GM12878 (cell line): ENCODE measurements at regions not wholly inside any gene's neighbourhood (a gene's known extent, or its start where the extent isn't known, plus 50 kb on each side); places are given as distances from the start of the nearest gene placed in this dataset.

ENCODE experiments used
- ATAC-seq: fragments of 200-7000 bp; cut with Tn5 transposase; 3 replicates; pipeline ENCODE4 v1.9.1; 2020; ENCODE audit warnings: mild to moderate bottlenecking, moderate library complexity
- BruUV-seq: library from RNA; stranded (reverse); fragments of 400-500 nt; replicated peaks from 2 replicates; lab custom pipeline; 2021; lab: Mats Ljungman, UMichigan
- CTCF ChIA-PET: fragments of 300-600 bp; sonication (Branson Sonifier 250); formaldehyde crosslinking; extraction: SDS; loops from one replicate; lab custom pipeline; 2021; ENCODE audit warnings: inconsistent platforms; lab: Yijun Ruan, JAX
- POLR2A ChIA-PET: fragments of 350-600 bp; formaldehyde crosslinking; extraction: SDS; loops from one replicate; lab custom pipeline; 2021; ENCODE audit warnings: inconsistent platforms; lab: Charles Lee
- RAD21 ChIA-PET: fragments of 300-600 bp; sonication (Branson Sonifier 250); formaldehyde crosslinking; loops from one replicate; lab custom pipeline; 2023; ENCODE audit warnings: antibody characterized with exemption; ENCODE audit not compliant: unreplicated experiment; lab: Charles Lee
- SMC1A ChIA-PET: fragments of 300-600 bp; sonication (Branson Sonifier 250); formaldehyde crosslinking; loops from one replicate; lab custom pipeline; 2023; ENCODE audit not compliant: unreplicated experiment, uncharacterized antibody; lab: Charles Lee
- DNase-seq: peaks from one replicate; pipeline ENCODE4 v3.0.0-alpha.2; 2011; ENCODE audit warnings: low read depth, low spot score
- FAIRE-seq: peaks from 3 replicates; lab custom pipeline; 2011; peaks lifted over from hg19 to GRCh38; lab: Jason Lieb, UNC
- H2AFZ ChIP-seq: 2 replicates; pipeline ENCODE4 v1.6.0; 2011; ENCODE audit warnings: low read depth, low read length, control low read depth; ENCODE audit not compliant: control insufficient read depth
- H3K27ac ChIP-seq: 2 replicates; pipeline ENCODE4 v1.5.1; 2011; ENCODE audit warnings: control low read depth; ENCODE audit not compliant: control insufficient read depth, insufficient read depth
- H3K27me3 ChIP-seq, 2 experiments: replicated peaks in 1 of 2; 2 replicates each; pipeline versions ENCODE4 v1.6.0 to v1.6.1; 2011; ENCODE audit warnings: low read length in 1 of 2; ENCODE audit not compliant: control insufficient read depth in 2 of 2, insufficient read depth in 2 of 2
- H3K36me3 ChIP-seq, 2 experiments: 2 replicates each; pipeline ENCODE4 v1.5.1; 2011; ENCODE audit warnings: low read length in 1 of 2; ENCODE audit not compliant: control insufficient read depth in 2 of 2, insufficient read depth in 2 of 2
- H3K4me1 ChIP-seq: 2 replicates; pipeline ENCODE4 v1.6.1; 2011; ENCODE audit warnings: mild to moderate bottlenecking, low read length, moderate library complexity, mixed read lengths; ENCODE audit not compliant: control insufficient read depth, insufficient read depth
- H3K4me2 ChIP-seq: 2 replicates; pipeline ENCODE4 v1.6.0; 2011; ENCODE audit warnings: control low read depth; ENCODE audit not compliant: control insufficient read depth, insufficient read depth
- H3K4me3 ChIP-seq: fragments of 200-600 bp; sonication (generic); 2 replicates; pipeline ENCODE4 v1.5.1; 2016
- H3K79me2 ChIP-seq: 2 replicates; pipeline ENCODE4 v1.6.0; 2011; ENCODE audit warnings: low read length; ENCODE audit not compliant: control insufficient read depth, insufficient read depth
- H3K9ac ChIP-seq: 2 replicates; pipeline ENCODE4 v1.8.0; 2011; ENCODE audit warnings: low read length, control low read depth, mixed read lengths; ENCODE audit not compliant: control insufficient read depth, insufficient read depth
- H3K9me3 ChIP-seq: replicated peaks from 3 replicates; pipeline ENCODE4 v1.5.1; 2011; ENCODE audit warnings: mild to moderate bottlenecking, low read length; ENCODE audit not compliant: control insufficient read depth, insufficient read depth
- H4K20me1 ChIP-seq: 2 replicates; pipeline ENCODE4 v1.6.0; 2011; ENCODE audit not compliant: control insufficient read depth, insufficient read depth
- FOXK2 ChIP-seq: fragments of 450-650 bp; IDR thresholded peaks from 2 replicates; pipeline ENCODE4 v1.6.1; 2017; ENCODE audit warnings: mild to moderate bottlenecking, moderate library complexity
- IRF5 ChIP-seq: fragments of 450-650 bp; IDR thresholded peaks from 2 replicates; pipeline ENCODE4 v1.6.1; 2017; ENCODE audit warnings: borderline replicate concordance
- MAX ChIP-seq: IDR thresholded peaks from 2 replicates; pipeline ENCODE4 v1.6.1; 2012; ENCODE audit warnings: low read depth, low read length, improper control_type of control experiment
- MYB ChIP-seq: fragments of 150-350 bp; IDR thresholded peaks from 2 replicates; pipeline ENCODE4 v1.6.1; 2014; ENCODE audit warnings: mild to moderate bottlenecking, low read depth, low read length, borderline replicate concordance
- NRF1 ChIP-seq: conservative IDR thresholded peaks from 2 replicates; pipeline ENCODE4 v1.6.1; 2011; ENCODE audit warnings: mild to moderate bottlenecking, low read depth, low read length, improper control_type of control experiment
- PKNOX1 ChIP-seq: fragments of 450-650 bp; IDR thresholded peaks from 2 replicates; pipeline ENCODE4 v1.6.1; 2016; ENCODE audit warnings: mild to moderate bottlenecking
- SP1 ChIP-seq: IDR thresholded peaks from one replicate; pipeline ENCODE4 v1.6.1; 2011; ENCODE audit warnings: low read depth, low read length
- SUPT20H ChIP-seq: IDR thresholded peaks from 2 replicates; pipeline ENCODE4 v1.6.1; 2011; ENCODE audit warnings: low read depth, mild to moderate bottlenecking, low read length, moderate library complexity, borderline replicate concordance; ENCODE audit not compliant: control insufficient read depth
- ZNF24 ChIP-seq: fragments of 450-650 bp; IDR thresholded peaks from 2 replicates; pipeline ENCODE4 v1.6.1; 2017; ENCODE audit warnings: antibody characterized with exemption, mild to moderate bottlenecking
- WGBS: methylation state at CpG from one replicate; pipeline ENCODE4 v1.1.6; 2016; ENCODE audit warnings: low lambda C conversion rate; ENCODE audit not compliant: insufficient replicate concordance, insufficient coverage; ENCODE audit errors: missing lambda C conversion rate; 5-methylcytosine and 5-hydroxymethylcytosine counted together
- in situ Hi-C: fragments of 300-500 bp; cut with MboI; formaldehyde crosslinking; loops from 9 replicates; pipeline ENCODE4 v1.14.3; 2018; ENCODE audit warnings: mixed read lengths
- intact Hi-C: fragments of 100-400 bp; cut with micrococcal nuclease; formaldehyde crosslinking; loops from one replicate; pipeline ENCODE4 v1.14.2; 2022; ENCODE audit not compliant: unreplicated experiment

GRCh38 chr6:159357211-159357915, 188.2 kb downstream of the FNDC1 start:
- Histone ChIP-seq H3K79me2 (no peaks in the 10 kb centered on the region), H4K20me1 (no peaks in the 10 kb centered on the region), H3K4me1 (no peaks in the 10 kb centered on the region), H3K4me3 (no peak overlapping the region), H2AFZ (no peak overlapping the region), H3K4me2 (no peak overlapping the region), H3K9me3 (no peaks in the 10 kb centered on the region), H3K27ac (no peak overlapping the region), H3K36me3 (no peaks in the 10 kb centered on the region)
- ChIA-PET SMC1A (no interaction called here), RAD21 (interaction anchor here (0.7 kb wide), 1 partner anchor 8 kb away, joined by 3 read pairs; no protein-coding TSS in a partner anchor), POLR2A (no interaction called here), CTCF (no interaction called here)
- in situ Hi-C loops = no loop called here
- intact Hi-C loops = no loop called here
- BruUV-seq = no TSS peak
- ATAC-seq (no peak), DNase-seq (no peak)
- WGBS = 2% methylated on average over 7 of the region's 7 CpGs
- TF ChIP-seq PKNOX1 (no peak), ZNF24 (no peak), IRF5 (no peak), MYB (no peak), MAX (no peak), FOXK2 (no peak), NRF1 (no peak), SP1 (no peak), SUPT20H (no peak)
- TF ChIP-seq, all 136 proteins: peak for 0
- no peak for FAIRE-seq
- no peaks in the 10 kb centered on the region for H3K27me3 ChIP-seq
- no peak overlapping the region for H3K9ac ChIP-seq
